ENCODE measurements at regions not wholly inside any gene's neighbourhood (a gene's known extent, or its start where the extent isn't known, plus 50 kb on each side); places are given as distances from the start of the nearest gene placed in this dataset.

DNA sequence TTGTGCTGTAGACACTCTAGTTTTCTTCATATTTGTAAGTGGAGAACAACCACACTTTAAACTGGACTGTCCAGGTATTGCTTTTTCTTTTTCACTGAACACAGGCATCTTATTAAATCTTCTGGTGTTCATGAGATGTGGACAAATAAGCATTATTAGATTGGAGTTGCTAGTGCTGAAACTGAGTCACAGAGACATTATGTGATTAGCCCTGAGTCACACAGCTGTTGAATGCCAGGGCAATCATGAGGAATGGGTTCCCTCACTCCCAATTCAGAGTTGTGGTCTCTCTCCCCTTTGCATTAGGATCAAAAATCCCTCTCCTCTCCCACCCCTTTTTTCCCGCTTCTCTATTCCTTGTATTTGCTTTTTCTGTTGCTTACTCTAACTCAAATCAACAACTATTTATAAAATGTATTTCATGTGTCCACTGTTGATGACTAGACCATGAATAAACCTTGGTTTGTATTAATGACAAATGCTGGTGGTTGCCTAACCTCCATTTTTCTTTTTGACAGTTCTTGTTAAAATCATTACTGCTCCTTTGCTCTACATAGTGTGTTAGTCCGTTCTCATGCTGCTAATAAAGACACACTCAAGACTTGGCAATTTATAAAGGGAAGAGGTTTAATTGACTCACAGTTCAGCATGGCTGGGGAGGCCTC, 738.2 kb downstream of the BRINP1 start:
- TF ChIP-seq, protein P1, sequence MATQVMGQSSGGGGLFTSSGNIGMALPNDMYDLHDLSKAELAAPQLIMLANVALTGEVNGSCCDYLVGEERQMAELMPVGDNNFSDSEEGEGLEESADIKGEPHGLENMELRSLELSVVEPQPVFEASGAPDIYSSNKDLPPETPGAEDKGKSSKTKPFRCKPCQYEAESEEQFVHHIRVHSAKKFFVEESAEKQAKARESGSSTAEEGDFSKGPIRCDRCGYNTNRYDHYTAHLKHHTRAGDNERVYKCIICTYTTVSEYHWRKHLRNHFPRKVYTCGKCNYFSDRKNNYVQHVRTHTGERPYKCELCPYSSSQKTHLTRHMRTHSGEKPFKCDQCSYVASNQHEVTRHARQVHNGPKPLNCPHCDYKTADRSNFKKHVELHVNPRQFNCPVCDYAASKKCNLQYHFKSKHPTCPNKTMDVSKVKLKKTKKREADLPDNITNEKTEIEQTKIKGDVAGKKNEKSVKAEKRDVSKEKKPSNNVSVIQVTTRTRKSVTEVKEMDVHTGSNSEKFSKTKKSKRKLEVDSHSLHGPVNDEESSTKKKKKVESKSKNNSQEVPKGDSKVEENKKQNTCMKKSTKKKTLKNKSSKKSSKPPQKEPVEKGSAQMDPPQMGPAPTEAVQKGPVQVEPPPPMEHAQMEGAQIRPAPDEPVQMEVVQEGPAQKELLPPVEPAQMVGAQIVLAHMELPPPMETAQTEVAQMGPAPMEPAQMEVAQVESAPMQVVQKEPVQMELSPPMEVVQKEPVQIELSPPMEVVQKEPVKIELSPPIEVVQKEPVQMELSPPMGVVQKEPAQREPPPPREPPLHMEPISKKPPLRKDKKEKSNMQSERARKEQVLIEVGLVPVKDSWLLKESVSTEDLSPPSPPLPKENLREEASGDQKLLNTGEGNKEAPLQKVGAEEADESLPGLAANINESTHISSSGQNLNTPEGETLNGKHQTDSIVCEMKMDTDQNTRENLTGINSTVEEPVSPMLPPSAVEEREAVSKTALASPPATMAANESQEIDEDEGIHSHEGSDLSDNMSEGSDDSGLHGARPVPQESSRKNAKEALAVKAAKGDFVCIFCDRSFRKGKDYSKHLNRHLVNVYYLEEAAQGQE (IDR thresholded peaks at IDR 0.05; ENCODE audit: insufficient replicate concordance, low read depth), result no peak
- TF ChIP-seq, protein P2, sequence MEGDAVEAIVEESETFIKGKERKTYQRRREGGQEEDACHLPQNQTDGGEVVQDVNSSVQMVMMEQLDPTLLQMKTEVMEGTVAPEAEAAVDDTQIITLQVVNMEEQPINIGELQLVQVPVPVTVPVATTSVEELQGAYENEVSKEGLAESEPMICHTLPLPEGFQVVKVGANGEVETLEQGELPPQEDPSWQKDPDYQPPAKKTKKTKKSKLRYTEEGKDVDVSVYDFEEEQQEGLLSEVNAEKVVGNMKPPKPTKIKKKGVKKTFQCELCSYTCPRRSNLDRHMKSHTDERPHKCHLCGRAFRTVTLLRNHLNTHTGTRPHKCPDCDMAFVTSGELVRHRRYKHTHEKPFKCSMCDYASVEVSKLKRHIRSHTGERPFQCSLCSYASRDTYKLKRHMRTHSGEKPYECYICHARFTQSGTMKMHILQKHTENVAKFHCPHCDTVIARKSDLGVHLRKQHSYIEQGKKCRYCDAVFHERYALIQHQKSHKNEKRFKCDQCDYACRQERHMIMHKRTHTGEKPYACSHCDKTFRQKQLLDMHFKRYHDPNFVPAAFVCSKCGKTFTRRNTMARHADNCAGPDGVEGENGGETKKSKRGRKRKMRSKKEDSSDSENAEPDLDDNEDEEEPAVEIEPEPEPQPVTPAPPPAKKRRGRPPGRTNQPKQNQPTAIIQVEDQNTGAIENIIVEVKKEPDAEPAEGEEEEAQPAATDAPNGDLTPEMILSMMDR (IDR thresholded peaks at IDR 0.05; ENCODE audit: insufficient read depth, low read length), result no peak
- TF ChIP-seq POLR2AphosphoS5 (IDR thresholded peaks at IDR 0.05; ENCODE audit: low read depth) (no peak), GABPA (IDR thresholded peaks at IDR 0.05; ENCODE audit: low read depth) (no peak)

Data from HL-60 (cell line).